ENCODE measurements at regions not wholly inside any gene's neighbourhood (a gene's known extent, or its start where the extent isn't known, plus 50 kb on each side); places are given as distances from the start of the nearest gene placed in this dataset.

DNA sequence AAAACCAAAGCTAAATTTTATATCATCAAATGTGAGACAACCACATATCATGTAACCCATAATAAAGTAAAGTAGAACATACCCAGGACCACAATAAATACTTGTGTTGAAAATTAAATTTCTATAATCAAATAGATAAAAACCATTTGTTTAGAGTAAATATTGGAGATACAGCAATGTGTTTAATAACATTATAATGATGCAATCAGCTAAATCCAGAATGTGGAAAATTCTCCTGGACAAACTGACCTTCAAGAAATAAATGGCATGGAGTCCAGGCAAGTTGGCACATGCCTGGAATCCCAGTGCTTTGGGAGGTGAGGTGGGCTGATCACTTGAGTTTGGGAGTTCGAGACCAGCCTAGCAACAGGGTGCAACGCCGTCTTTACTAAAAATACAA, 84.0 kb downstream of the GPX5 start:
- H3K9me2 ChIP-seq (ENCODE audit: insufficient read depth, low read length) = no peaks in the 10 kb centered on the region
- no peak overlapping the region for H3K4me2 ChIP-seq (ENCODE audit: low read length)
- no peak overlapping the region for H2AFZ ChIP-seq (ENCODE audit: low read depth, low read length)
- H4K20me1 ChIP-seq (ENCODE audit: insufficient read depth) = no peaks in the 10 kb centered on the region
- no peaks in the 10 kb centered on the region for H3K79me2 ChIP-seq (replicated peaks; ENCODE audit: insufficient read depth, low read length)
- H3K9ac ChIP-seq (ENCODE audit: low read length) = no peak overlapping the region
- no peak overlapping the region for H3K27ac ChIP-seq (ENCODE audit: low read length)
- no peaks in the 10 kb centered on the region for H3K9me3 ChIP-seq (ENCODE audit: low read length)
- no peaks in the 10 kb centered on the region for H3K27me3 ChIP-seq (ENCODE audit: insufficient read depth, low read depth, low read length)
- no peak for TF ChIP-seq POLR2AphosphoS5 (IDR thresholded peaks at IDR 0.05)
- TF ChIP-seq, protein P1, sequence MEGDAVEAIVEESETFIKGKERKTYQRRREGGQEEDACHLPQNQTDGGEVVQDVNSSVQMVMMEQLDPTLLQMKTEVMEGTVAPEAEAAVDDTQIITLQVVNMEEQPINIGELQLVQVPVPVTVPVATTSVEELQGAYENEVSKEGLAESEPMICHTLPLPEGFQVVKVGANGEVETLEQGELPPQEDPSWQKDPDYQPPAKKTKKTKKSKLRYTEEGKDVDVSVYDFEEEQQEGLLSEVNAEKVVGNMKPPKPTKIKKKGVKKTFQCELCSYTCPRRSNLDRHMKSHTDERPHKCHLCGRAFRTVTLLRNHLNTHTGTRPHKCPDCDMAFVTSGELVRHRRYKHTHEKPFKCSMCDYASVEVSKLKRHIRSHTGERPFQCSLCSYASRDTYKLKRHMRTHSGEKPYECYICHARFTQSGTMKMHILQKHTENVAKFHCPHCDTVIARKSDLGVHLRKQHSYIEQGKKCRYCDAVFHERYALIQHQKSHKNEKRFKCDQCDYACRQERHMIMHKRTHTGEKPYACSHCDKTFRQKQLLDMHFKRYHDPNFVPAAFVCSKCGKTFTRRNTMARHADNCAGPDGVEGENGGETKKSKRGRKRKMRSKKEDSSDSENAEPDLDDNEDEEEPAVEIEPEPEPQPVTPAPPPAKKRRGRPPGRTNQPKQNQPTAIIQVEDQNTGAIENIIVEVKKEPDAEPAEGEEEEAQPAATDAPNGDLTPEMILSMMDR (IDR thresholded peaks at IDR 0.05; ENCODE audit: poor library complexity, severe bottlenecking) = no peak
- no peak for TF ChIP-seq SMC3 (conservative IDR thresholded peaks at IDR 0.05; ENCODE audit: poor library complexity)
- no peak for TF ChIP-seq MXI1 (conservative IDR thresholded peaks at IDR 0.05; ENCODE audit: poor library complexity, severe bottlenecking)
- TF ChIP-seq EP300 (conservative IDR thresholded peaks at IDR 0.05; ENCODE audit: poor library complexity, severe bottlenecking) = no peak
- no peak for TF ChIP-seq EZH2 (IDR thresholded peaks at IDR 0.05; ENCODE audit: borderline replicate concordance, insufficient read depth, low read length, poor library complexity, severe bottlenecking)
- TF ChIP-seq TAF1 (IDR thresholded peaks at IDR 0.05; ENCODE audit: low read depth) = no peak
- TF ChIP-seq RAD21 (conservative IDR thresholded peaks at IDR 0.05) = no peak
- TF ChIP-seq, protein P2, sequence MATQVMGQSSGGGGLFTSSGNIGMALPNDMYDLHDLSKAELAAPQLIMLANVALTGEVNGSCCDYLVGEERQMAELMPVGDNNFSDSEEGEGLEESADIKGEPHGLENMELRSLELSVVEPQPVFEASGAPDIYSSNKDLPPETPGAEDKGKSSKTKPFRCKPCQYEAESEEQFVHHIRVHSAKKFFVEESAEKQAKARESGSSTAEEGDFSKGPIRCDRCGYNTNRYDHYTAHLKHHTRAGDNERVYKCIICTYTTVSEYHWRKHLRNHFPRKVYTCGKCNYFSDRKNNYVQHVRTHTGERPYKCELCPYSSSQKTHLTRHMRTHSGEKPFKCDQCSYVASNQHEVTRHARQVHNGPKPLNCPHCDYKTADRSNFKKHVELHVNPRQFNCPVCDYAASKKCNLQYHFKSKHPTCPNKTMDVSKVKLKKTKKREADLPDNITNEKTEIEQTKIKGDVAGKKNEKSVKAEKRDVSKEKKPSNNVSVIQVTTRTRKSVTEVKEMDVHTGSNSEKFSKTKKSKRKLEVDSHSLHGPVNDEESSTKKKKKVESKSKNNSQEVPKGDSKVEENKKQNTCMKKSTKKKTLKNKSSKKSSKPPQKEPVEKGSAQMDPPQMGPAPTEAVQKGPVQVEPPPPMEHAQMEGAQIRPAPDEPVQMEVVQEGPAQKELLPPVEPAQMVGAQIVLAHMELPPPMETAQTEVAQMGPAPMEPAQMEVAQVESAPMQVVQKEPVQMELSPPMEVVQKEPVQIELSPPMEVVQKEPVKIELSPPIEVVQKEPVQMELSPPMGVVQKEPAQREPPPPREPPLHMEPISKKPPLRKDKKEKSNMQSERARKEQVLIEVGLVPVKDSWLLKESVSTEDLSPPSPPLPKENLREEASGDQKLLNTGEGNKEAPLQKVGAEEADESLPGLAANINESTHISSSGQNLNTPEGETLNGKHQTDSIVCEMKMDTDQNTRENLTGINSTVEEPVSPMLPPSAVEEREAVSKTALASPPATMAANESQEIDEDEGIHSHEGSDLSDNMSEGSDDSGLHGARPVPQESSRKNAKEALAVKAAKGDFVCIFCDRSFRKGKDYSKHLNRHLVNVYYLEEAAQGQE (IDR thresholded peaks at IDR 0.05; ENCODE audit: borderline replicate concordance) = no peak
- H3K36me3 ChIP-seq (ENCODE audit: insufficient read depth, low read length) = no peaks in the 10 kb centered on the region
- peaks cover 9% of the 10 kb centered on the region for H3F3A ChIP-seq (ENCODE audit: insufficient read depth, low read length, poor library complexity, severe bottlenecking)
- H3K4me3 ChIP-seq (ENCODE audit: low read length) = no peak overlapping the region

GRCh38 chr6:28615616-28615954, 89.9 kb downstream of the GPX5 start:
- Histone ChIP-seq H3K79me2 (replicated peaks; ENCODE audit: insufficient read depth, low read length) (no peaks in the 10 kb centered on the region), H3F3A (ENCODE audit: insufficient read depth, low read length, poor library complexity, severe bottlenecking) (no peaks in the 10 kb centered on the region), H3K27ac (ENCODE audit: low read length) (no peak overlapping the region), H3K36me3 (ENCODE audit: insufficient read depth, low read length) (no peaks in the 10 kb centered on the region), H3K4me2 (ENCODE audit: low read length) (no peak overlapping the region), H3K4me3 (ENCODE audit: low read length) (no peak overlapping the region), H3K9me2 (ENCODE audit: insufficient read depth, low read length) (no peaks in the 10 kb centered on the region), H3K9me3 (ENCODE audit: low read length) (no peaks in the 10 kb centered on the region), H2AFZ (ENCODE audit: low read depth, low read length) (no peak overlapping the region), H3K27me3 (ENCODE audit: insufficient read depth, low read depth, low read length) (no peaks in the 10 kb centered on the region), H3K9ac (ENCODE audit: low read length) (no peak overlapping the region), H4K20me1 (ENCODE audit: insufficient read depth) (no peaks in the 10 kb centered on the region)
- TF ChIP-seq TAF1 (IDR thresholded peaks at IDR 0.05; ENCODE audit: low read depth) (no peak), RAD21 (conservative IDR thresholded peaks at IDR 0.05) (no peak), POLR2AphosphoS5 (IDR thresholded peaks at IDR 0.05) (no peak), MXI1 (conservative IDR thresholded peaks at IDR 0.05; ENCODE audit: poor library complexity, severe bottlenecking) (no peak), EP300 (conservative IDR thresholded peaks at IDR 0.05; ENCODE audit: poor library complexity, severe bottlenecking) (no peak), EZH2 (IDR thresholded peaks at IDR 0.05; ENCODE audit: borderline replicate concordance, insufficient read depth, low read length, poor library complexity, severe bottlenecking) (no peak), SMC3 (conservative IDR thresholded peaks at IDR 0.05; ENCODE audit: poor library complexity) (no peak)
- TF ChIP-seq, protein P2 (IDR thresholded peaks at IDR 0.05; ENCODE audit: borderline replicate concordance) = no peak
- TF ChIP-seq, protein P1 (IDR thresholded peaks at IDR 0.05; ENCODE audit: poor library complexity, severe bottlenecking) = no peak

Data from neural cell (in vitro differentiated cells).